ENCODE measurements at regions not wholly inside any gene's neighbourhood (a gene's known extent, or its start where the extent isn't known, plus 50 kb on each side); places are given as distances from the start of the nearest gene placed in this dataset.

DNA sequence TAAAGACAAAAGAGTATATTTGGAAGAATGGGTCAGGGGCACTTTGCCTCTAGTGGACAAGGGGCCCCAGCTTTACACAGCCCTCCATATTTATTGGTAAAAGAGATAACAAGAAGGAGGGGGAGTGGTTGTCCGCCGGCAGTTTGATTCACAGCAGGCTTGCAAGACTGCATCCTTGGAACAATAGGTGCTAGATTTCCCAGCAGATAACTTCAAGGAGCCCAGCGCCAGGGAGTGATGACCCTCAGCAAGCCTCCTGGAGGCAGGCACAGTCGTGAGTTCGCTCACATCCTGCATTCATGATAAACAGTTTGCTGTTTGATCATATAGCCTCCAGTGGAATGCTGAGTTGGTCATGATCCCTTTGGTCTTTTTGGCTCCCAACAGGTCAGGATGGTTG, 67.8 kb upstream of the INCENP start:
- TF ChIP-seq POLR2AphosphoS5 (IDR thresholded peaks at IDR 0.05), result no peak
- TF ChIP-seq, protein P1, sequence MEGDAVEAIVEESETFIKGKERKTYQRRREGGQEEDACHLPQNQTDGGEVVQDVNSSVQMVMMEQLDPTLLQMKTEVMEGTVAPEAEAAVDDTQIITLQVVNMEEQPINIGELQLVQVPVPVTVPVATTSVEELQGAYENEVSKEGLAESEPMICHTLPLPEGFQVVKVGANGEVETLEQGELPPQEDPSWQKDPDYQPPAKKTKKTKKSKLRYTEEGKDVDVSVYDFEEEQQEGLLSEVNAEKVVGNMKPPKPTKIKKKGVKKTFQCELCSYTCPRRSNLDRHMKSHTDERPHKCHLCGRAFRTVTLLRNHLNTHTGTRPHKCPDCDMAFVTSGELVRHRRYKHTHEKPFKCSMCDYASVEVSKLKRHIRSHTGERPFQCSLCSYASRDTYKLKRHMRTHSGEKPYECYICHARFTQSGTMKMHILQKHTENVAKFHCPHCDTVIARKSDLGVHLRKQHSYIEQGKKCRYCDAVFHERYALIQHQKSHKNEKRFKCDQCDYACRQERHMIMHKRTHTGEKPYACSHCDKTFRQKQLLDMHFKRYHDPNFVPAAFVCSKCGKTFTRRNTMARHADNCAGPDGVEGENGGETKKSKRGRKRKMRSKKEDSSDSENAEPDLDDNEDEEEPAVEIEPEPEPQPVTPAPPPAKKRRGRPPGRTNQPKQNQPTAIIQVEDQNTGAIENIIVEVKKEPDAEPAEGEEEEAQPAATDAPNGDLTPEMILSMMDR (IDR thresholded peaks at IDR 0.05), result no peak
- TF ChIP-seq POLR2A (IDR thresholded peaks at IDR 0.05), result no peak
